Panc1 (cell line): ENCODE measurements at regions not wholly inside any gene's neighbourhood (a gene's known extent, or its start where the extent isn't known, plus 50 kb on each side); places are given as distances from the start of the nearest gene placed in this dataset.

Source experiments
- ATAC-seq: fragments of 200-7000 bp; cut with Tn5 transposase; 2 replicates; pipeline ENCODE4 v1.9.1; 2020; ENCODE audit warnings: mild to moderate bottlenecking, moderate library complexity
- BruUV-seq: library from RNA; stranded (reverse); fragments of 400-500 nt; replicated peaks from 2 replicates; lab custom pipeline; 2021; lab: Mats Ljungman, UMichigan
- CTCF ChIA-PET: fragments of 300-600 bp; sonication (Branson Sonifier 250); formaldehyde crosslinking; loops from one replicate; lab custom pipeline; 2022; ENCODE audit warnings: antibody characterized with exemption; lab: Charles Lee
- POLR2A ChIA-PET: fragments of 300-600 bp; sonication (Branson Sonifier 250); formaldehyde crosslinking; loops from one replicate; lab custom pipeline; 2022; ENCODE audit warnings: antibody characterized with exemption; lab: Charles Lee
- DNase-seq: peaks from one replicate; pipeline ENCODE4 v3.0.0-alpha.2; 2010; ENCODE audit warnings: low read depth, low spot score
- H3K27ac ChIP-seq: 2 replicates; pipeline ENCODE4 v1.5.1; 2011; ENCODE audit warnings: mild to moderate bottlenecking, low read length, inconsistent platforms
- H3K27me3 ChIP-seq: fragments of 200-500 bp; sonication (Bioruptor generic); 2 replicates; pipeline ENCODE4 v1.6.0; 2014; ENCODE audit warnings: low read length, inconsistent platforms; ENCODE audit not compliant: control insufficient read depth, insufficient read depth
- H3K36me3 ChIP-seq: fragments of 200-500 bp; sonication (Bioruptor generic); 2 replicates; pipeline ENCODE4 v1.5.1; 2014; ENCODE audit warnings: inconsistent platforms, mild to moderate bottlenecking, low read length, moderate library complexity; ENCODE audit not compliant: control insufficient read depth, insufficient read depth
- H3K4me1 ChIP-seq: 2 replicates; pipeline ENCODE4 v1.5.1; 2011; ENCODE audit warnings: inconsistent platforms, mild to moderate bottlenecking, low read length, moderate library complexity; ENCODE audit not compliant: control insufficient read depth, insufficient read depth
- H3K4me3 ChIP-seq, 2 experiments: 2 replicates each; pipeline ENCODE4 v1.5.1; 2011 to 2012; ENCODE audit warnings: low read depth in 2 of 2, low read length in 2 of 2, mild to moderate bottlenecking in 2 of 2, inconsistent platforms in 1 of 2, moderate library complexity in 1 of 2
- H3K9me3 ChIP-seq: fragments of 200-500 bp; sonication (Bioruptor generic); 2 replicates; pipeline ENCODE4 v1.5.1; 2014; ENCODE audit warnings: low read depth, mild to moderate bottlenecking, inconsistent platforms, low read length, moderate library complexity; ENCODE audit not compliant: control insufficient read depth, insufficient read depth
- POLR2AphosphoS5 ChIP-seq: IDR thresholded peaks from 2 replicates; pipeline ENCODE4 v1.6.1; 2012; ENCODE audit warnings: mild to moderate bottlenecking, low read depth, low read length, moderate library complexity
- SIN3A ChIP-seq: IDR thresholded peaks from 2 replicates; pipeline ENCODE4 v1.6.1; 2012; ENCODE audit warnings: low read depth, mild to moderate bottlenecking, low read length, moderate library complexity, borderline replicate concordance; ENCODE audit not compliant: insufficient read depth
- TCF7L2 ChIP-seq: IDR thresholded peaks from 2 replicates; pipeline ENCODE4 v1.6.1; 2011; ENCODE audit warnings: mild to moderate bottlenecking, low read depth, low read length, inconsistent platforms
- in situ Hi-C: cut with HindIII; loops from 2 replicates; pipeline ENCODE4 v1.10.0; 2016; ENCODE audit warnings: low sequenced_read_pairs, low pct_unique_long_range_greater_than_20kb
- intact Hi-C: fragments of 100-400 bp; cut with micrococcal nuclease; formaldehyde crosslinking; loops from one replicate; pipeline ENCODE4 v1.10.0; 2022; ENCODE audit not compliant: unreplicated experiment
- TF ChIP-seq, protein P1 (sequence below): fragments of 450-650 bp; IDR thresholded peaks from 2 replicates; pipeline ENCODE4 v1.5.1; 2017; ENCODE audit warnings: mild to moderate bottlenecking
- TF ChIP-seq, protein P2 (sequence below), 2 experiments: IDR thresholded peaks; 2 replicates each; pipeline ENCODE4 v1.6.1; 2011 to 2012; ENCODE audit warnings: low read depth in 2 of 2, control low read depth in 1 of 2, low read length in 1 of 2, mild to moderate bottlenecking in 1 of 2, moderate library complexity in 1 of 2; ENCODE audit not compliant: insufficient read depth in 1 of 2

DNA sequence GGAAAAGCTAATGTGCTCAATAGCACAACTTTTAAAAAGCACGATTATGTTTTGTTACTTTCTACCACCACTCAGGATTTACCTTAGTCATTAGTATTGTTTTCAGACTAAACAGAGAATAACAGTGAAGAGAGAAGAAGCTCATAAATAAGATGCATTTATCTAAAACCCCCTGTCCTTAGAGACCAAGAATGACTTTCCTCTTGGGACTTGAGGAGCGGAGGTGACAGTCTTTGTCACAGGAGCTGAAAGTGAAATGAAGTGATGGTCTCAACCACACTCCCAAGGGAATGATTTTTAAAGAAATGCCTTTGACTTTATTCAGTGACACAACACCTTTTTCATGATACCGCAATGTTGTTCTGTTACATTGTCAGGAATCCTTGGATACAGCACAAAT is 190.6 kb upstream of the NBEA start:
- ChIA-PET CTCF (no interaction called here), POLR2A (no interaction called here)
- no peak overlapping the region for H3K4me3 ChIP-seq
- no peak overlapping the region for H3K27ac ChIP-seq
- H3K9me3 ChIP-seq, result no peaks in the 10 kb centered on the region
- ATAC-seq (no peak), DNase-seq (no peak)
- TF ChIP-seq, protein P1, sequence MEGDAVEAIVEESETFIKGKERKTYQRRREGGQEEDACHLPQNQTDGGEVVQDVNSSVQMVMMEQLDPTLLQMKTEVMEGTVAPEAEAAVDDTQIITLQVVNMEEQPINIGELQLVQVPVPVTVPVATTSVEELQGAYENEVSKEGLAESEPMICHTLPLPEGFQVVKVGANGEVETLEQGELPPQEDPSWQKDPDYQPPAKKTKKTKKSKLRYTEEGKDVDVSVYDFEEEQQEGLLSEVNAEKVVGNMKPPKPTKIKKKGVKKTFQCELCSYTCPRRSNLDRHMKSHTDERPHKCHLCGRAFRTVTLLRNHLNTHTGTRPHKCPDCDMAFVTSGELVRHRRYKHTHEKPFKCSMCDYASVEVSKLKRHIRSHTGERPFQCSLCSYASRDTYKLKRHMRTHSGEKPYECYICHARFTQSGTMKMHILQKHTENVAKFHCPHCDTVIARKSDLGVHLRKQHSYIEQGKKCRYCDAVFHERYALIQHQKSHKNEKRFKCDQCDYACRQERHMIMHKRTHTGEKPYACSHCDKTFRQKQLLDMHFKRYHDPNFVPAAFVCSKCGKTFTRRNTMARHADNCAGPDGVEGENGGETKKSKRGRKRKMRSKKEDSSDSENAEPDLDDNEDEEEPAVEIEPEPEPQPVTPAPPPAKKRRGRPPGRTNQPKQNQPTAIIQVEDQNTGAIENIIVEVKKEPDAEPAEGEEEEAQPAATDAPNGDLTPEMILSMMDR, result no peak
- TF ChIP-seq TCF7L2, result no peak
- no peak for TF ChIP-seq POLR2AphosphoS5
- TF ChIP-seq, protein P2, sequence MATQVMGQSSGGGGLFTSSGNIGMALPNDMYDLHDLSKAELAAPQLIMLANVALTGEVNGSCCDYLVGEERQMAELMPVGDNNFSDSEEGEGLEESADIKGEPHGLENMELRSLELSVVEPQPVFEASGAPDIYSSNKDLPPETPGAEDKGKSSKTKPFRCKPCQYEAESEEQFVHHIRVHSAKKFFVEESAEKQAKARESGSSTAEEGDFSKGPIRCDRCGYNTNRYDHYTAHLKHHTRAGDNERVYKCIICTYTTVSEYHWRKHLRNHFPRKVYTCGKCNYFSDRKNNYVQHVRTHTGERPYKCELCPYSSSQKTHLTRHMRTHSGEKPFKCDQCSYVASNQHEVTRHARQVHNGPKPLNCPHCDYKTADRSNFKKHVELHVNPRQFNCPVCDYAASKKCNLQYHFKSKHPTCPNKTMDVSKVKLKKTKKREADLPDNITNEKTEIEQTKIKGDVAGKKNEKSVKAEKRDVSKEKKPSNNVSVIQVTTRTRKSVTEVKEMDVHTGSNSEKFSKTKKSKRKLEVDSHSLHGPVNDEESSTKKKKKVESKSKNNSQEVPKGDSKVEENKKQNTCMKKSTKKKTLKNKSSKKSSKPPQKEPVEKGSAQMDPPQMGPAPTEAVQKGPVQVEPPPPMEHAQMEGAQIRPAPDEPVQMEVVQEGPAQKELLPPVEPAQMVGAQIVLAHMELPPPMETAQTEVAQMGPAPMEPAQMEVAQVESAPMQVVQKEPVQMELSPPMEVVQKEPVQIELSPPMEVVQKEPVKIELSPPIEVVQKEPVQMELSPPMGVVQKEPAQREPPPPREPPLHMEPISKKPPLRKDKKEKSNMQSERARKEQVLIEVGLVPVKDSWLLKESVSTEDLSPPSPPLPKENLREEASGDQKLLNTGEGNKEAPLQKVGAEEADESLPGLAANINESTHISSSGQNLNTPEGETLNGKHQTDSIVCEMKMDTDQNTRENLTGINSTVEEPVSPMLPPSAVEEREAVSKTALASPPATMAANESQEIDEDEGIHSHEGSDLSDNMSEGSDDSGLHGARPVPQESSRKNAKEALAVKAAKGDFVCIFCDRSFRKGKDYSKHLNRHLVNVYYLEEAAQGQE (IDR thresholded peaks at IDR 0.05; ENCODE audit: insufficient read depth in 1 of 2, low read depth in 2 of 2, low read length in 1 of 2), result no peak
- no peak for TF ChIP-seq SIN3A
- no peaks in the 10 kb centered on the region for H3K4me1 ChIP-seq
- intact Hi-C loops (no loop called here), in situ Hi-C loops (no loop called here)
- H3K36me3 ChIP-seq, result no peaks in the 10 kb centered on the region
- no TSS peak for BruUV-seq
- no peaks in the 10 kb centered on the region for H3K27me3 ChIP-seq

DNA sequence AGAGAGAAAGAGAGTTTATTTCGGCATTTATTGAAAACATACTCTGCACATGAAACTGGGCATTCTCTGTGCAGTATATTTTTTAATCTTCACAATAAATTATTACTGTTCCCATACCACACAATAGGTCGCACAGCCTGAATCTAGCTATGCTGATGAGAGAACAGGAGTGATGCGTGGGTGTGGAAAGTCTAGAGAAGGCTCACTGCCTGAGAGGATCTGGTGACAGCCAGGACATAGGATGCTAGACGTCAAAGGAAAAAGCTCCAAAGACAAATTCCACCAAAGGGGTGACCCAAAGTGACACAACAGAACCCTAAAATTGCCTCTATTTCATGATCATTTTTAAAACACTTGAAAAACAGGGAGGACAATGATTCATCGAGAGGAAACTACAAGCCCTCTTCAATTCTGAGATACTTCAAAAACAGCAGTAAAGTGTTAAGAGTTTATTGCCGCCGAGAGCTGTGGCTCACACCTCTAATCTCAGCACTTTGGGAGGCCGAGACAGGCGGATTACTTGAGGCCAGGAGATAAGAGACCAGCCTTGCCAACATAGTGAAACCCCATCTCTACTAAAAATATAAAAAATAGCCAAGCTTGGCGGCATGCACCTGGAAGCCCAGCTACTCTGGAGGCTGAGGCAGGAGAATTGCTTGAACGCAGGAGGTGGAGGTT is 189.6 kb upstream of the NBEA start:
- no peak overlapping the region for H3K27ac ChIP-seq
- ATAC-seq, result no peak
- CTCF ChIA-PET, result no interaction called here
- no peaks in the 10 kb centered on the region for H3K27me3 ChIP-seq
- in situ Hi-C loops (no loop called here), intact Hi-C loops (no loop called here)
- TF ChIP-seq, protein P2 (IDR thresholded peaks at IDR 0.05; ENCODE audit: insufficient read depth in 1 of 2, low read depth in 2 of 2, low read length in 1 of 2), result no peak
- TF ChIP-seq TCF7L2, result no peak
- no peak for TF ChIP-seq POLR2AphosphoS5
- TF ChIP-seq SIN3A, result no peak
- TF ChIP-seq, protein P1, result no peak
- DNase-seq, result no peak
- POLR2A ChIA-PET, result no interaction called here
- H3K4me3 ChIP-seq, result no peak overlapping the region
- H3K36me3 ChIP-seq, result no peaks in the 10 kb centered on the region
- no peaks in the 10 kb centered on the region for H3K9me3 ChIP-seq
- no peaks in the 10 kb centered on the region for H3K4me1 ChIP-seq
- no TSS peak for BruUV-seq
